ENCODE measurements at regions not wholly inside any gene's neighbourhood (a gene's known extent, or its start where the extent isn't known, plus 50 kb on each side); places are given as distances from the start of the nearest gene placed in this dataset.

DNA sequence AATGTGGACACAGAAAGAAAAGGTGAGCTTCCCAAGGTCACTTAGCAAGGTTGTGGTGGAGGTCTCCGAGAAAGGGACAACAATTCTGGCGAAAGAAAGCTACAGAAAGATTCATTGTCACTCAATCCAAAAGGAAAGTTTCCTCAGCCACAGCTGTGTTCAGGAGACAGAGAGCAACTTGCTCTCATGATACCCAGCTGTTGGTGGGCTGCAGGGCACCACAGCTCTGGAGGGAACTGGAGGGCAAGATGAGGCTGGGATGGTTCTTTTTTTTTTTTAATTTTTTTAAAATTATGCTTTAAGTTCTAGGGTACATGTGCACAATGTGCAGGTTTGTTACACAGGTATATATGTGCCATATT, 50.7 kb upstream of the VTCN1 start:
- TF ChIP-seq EZH2 (IDR thresholded peaks at IDR 0.05) = no peak
- no peak for TF ChIP-seq POLR2AphosphoS5 (IDR thresholded peaks at IDR 0.05; ENCODE audit: borderline replicate concordance, low read depth, low read length)

All from SK-N-MC (cell line).